HG03045 (cell line): ENCODE measurements at regions not wholly inside any gene's neighbourhood (a gene's known extent, or its start where the extent isn't known, plus 50 kb on each side); places are given as distances from the start of the nearest gene placed in this dataset.

Source experiments
- ATAC-seq: cut with Tn5 transposase; IDR thresholded peaks from one replicate; pipeline ENCODE4 v1.9.1; 2021; ENCODE audit warnings: mild to moderate bottlenecking, moderate library complexity; ENCODE audit not compliant: unreplicated experiment

DNA sequence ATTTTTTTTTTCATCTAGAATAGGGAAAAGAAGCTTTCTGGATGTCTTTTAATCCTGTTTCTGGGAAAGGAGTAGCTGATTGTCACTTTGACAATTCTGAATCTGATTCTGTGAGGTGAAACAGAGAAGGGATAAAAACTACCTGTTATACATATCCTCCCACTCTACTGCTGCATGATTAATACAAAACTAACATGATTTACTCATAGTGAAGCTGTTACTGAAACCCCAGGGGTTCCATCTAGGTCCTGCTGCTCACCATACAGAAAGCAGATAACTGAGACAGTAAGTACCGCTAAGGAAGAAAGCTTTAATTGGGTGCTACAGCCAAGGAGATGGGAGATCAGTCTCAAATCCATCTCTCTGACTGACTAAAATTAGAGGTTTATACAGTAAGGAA is 610.9 kb upstream of the ALCAM start:
- no peak for ATAC-seq

DNA sequence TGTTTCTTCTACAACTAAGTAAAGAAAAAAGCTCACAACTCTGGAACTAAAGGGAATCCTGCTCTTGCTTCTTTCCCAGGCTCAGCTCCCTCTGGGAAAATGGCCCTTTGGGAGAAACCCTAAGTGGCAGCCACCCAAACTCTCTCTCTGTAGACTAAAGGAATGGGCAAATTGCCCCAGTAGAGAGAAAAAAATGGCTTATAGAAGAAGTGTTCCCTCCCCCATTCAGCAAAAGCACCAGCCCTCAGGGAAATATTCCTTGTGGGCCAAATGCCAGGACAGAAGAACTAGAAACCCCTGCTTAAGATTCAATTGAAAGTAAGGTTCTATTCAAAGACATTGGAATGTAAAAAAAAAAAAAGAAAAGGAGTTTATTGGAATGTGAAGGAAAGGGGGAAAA is 603.7 kb upstream of the ALCAM start:
- no peak for ATAC-seq

- ATAC-seq, result no peak
These were observed 602.2 kb upstream of the ALCAM start for GRCh38 chr3:104764496-104764895.

DNA sequence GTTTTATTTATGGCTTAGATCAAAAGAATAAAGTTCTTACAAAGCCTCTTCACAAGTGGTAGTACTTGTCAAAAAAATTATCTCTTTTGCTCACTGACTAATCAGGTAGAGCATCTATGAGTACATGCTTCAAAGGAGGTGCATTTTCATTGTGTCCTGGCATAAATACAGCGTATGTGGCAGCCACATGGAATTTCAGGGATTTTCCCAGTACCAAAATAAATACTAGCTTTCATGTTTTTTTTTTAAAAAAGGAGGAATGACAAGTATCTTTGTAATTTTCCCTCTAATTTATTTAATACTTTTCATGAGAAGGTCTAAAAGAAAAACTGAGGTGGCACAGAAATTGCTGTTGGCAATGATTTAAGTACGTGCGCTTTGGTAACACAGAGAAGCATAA is 597.8 kb upstream of the ALCAM start:
- ATAC-seq, result no peak

DNA sequence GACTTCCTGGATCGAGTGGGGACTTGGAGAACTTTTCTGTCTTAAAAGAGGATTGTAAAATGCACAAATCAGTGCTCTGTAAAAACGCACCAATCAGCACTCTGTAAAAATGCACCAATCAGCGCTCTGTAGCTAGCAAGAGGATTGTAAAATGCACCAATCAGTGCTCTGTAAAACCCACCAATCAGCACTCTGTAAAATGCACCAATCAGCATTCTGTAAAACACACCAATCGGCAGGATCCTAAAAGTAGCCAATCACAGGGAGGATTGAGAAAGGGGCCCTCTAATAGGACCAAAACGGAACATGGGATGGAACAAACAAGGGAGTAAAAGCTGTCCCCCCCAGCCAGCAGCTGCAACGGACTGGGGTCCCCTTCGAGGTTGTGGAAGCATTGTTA is 587.4 kb upstream of the ALCAM start:
- no peak for ATAC-seq

DNA sequence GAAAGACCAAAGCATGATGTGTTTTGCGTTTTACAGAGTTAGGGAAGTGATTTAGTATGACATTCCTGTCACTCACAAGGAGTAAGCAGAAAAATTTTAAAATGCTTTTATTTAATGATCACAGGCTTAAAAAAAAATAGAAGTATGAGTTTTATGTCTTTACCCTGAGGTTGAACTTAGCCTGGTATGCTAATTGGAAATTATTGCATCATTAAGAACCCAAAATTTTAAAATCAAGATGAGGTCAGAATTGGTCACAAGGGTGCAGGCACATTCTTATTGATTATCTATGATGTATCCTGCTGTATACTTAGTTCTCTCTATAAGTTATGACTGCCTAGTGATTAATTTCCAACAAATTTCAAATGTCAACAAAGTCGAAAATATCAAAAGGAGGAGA is 585.6 kb upstream of the ALCAM start:
- ATAC-seq, result no peak

DNA sequence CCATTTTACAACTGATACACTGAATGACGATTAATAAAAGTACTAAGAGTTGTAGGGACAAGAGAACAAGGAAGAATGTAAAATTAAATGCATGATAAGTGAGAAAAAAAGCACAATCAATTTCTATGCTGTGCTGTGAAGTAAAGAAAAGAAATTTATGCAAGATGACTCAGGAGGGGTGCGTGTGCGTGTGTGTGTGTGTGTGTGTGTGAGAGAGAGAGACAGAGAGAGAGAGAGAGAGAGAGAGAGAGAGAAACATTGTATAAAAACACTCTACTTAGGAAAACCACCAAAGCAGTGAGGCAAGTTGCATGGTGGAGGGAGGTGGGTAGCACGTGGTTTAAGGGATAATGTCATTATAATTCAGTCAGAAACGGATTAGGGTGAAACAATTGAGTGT is 580.8 kb upstream of the ALCAM start:
- no peak for ATAC-seq

DNA sequence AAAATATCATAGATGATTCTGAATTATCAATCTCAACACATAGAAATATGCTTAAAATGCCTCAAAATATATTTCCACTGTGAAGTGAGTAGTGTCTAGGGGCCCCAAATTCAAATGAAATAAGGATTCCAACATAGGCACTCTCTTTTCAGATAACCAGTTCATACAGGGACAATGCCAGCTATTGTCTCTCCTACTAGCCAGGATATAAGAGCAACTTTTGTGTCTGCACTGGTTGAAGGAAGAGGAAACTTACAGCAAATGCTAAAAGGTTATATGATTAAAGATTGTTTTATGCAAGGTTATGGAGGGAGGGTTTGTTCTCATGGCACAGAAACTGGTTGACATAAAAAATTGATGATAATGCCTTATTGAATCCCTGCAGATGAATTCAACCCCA is 579.4 kb upstream of the ALCAM start:
- ATAC-seq, result no peak

DNA sequence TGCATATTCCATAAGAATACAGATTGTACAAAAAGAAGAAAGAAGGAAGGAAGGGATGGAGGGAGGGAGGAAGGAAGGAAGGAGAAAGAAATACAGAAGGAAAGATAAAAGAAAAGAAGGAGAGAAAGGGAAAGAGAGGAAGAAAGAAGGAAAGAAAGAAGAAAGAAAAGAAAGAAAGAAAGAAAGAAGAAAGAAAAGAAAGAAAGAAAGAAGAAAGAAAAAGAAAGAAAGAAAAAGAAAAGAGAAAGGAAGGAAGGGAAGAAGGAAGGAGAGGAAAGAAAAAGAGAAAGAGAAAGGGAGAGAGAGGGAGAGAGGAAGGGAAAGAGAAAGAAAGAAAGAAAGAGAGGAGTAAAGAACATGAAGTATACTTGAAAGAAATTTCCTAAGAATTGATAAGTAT is 577.9 kb upstream of the ALCAM start:
- no peak for ATAC-seq

DNA sequence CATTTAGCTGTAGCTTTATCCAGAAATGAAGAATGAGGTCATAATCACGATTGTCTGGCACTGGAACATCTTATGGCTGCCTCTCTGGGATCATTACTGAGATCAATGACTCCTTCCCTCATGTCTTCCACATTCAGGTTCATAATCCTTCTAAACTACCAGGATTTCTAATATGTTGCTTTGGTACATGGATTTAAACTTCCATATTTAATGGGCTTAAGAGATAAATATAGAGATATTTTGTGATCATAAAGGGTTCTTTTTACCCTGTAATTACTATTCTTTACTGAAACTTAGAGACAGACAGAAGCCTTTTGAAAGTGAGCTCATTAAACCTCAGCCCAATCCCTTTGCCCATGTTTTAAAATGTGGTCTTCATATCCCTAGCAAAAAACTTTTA is 575.4 kb upstream of the ALCAM start:
- ATAC-seq, result no peak

- ATAC-seq, result no peak
These were observed 570.2 kb upstream of the ALCAM start for GRCh38 chr3:104796556-104796955.

DNA sequence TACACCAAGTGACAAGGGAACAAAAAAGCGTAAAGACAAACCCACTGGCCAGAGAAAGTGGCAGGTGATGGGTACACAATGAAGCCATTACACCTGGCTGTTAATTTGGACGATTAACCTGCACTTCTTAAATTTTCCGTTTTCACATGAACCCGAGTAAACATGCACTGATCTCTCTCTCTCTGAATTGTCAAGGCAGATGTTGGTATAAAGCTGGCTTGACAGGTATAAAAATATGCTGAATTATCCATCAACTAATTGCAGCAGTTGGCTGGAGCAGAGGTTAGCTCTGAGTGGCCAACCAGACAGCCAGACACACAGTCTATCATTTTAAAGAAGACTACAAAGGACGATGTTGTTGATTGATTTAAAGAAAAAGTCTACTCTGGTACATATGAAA is 561.7 kb upstream of the ALCAM start:
- ATAC-seq, result no peak

- no peak for ATAC-seq
These were observed 561.2 kb upstream of the ALCAM start for GRCh38 chr3:104805508-104805907.

DNA sequence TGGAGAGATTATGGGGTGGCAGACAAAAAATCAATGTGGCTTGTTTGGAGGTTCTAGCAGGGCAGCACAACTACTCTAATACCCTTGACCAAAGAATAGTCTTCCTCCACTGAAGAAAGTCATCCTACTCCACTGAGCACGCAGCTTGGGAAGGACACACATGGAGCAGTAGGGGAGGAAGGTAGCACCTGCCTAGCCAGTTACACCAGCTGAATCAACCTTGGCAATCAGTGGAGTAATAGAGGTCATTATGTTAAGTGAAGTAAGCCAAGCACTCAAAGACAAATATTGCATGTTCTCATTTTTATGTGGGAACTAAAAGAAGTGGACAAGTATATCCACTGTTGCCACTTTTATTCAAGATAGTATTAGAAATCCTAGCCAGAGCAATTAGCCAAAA is 555.8 kb upstream of the ALCAM start:
- ATAC-seq, result no peak

GRCh38 chr3:104816008-104816407 is 550.7 kb upstream of the ALCAM start:
- no peak for ATAC-seq

DNA sequence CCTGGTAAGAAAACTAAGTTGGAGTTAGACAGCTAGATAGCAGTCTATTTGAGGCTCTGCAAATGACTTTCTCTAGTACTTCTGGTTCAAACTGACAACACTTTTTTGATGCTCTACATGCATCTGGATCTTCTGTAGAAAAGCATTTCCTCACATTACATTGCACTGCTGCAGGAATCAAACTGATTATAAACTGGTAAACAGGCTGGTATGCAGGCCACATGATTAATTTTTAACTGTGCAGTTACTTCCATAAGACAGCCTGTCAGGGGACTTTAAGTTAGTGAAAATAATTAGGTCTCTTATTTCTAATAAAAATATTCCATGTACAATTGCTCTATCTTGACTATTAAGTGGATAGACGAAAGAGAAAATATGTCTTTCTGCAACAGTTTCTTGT is 550.0 kb upstream of the ALCAM start:
- no peak for ATAC-seq

GRCh38 chr3:104819333-104819732 is 547.4 kb upstream of the ALCAM start:
- ATAC-seq, result no peak

DNA sequence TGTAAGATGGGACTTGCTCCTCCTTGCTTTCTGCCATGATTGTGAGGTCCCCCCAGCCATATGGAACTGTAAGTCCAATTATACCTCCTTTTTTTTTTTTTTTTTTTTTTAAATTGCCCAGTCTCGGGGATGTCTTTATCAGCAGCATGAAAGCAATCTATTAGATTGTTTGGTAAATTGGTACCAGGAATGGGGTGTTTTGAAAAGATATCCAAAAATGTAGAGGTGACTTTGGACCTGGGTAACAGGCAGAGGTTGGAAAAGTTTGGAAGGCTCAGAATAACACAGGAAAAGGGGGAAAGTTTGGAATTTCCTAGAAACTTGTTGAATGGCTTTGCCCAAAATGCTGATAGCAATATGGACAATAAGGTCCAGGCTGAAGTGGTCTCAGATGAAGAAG is 545.8 kb upstream of the ALCAM start:
- no peak for ATAC-seq

DNA sequence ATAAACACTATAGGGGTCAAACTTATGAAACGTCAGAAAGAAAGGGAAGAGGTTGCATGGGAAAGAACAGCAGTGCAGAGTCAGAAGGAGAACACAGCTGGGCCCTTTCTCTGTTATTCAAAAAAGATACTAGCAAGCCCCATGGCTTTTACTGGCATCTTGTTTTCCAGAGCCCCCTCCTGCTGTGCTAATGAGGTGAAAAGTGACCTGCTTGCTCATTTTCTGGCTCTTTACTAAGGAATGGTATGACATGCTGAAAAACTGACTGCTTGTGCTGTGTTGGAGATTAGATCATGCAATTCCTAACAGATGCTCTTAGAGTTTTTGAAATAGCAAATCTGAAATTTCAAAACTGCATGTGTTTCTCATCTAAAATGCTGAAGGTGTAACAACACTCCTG is 541.6 kb upstream of the ALCAM start:
- ATAC-seq, result no peak

DNA sequence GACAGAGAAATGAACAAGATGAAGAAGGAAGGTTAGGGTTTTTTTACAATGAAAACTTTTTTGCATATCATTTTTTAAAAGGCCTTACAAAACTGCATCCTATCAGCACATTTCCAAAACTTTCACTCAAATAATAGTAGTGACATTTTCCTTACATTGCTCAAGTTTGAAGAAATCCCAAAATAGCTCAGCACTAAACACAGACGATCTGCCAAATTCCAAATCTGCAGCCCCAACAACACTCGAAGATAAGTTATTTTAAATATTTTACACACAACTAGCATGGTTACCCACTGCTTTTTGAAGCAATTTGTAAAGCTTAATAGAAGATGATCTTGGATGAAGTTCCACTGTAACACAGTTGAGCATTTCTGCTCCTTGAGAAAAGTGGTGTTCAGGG is 535.6 kb upstream of the ALCAM start:
- ATAC-seq, result no peak

- no peak for ATAC-seq
These were observed 534.2 kb upstream of the ALCAM start for GRCh38 chr3:104832530-104832929.

GRCh38 chr3:104835376-104835775 is 531.3 kb upstream of the ALCAM start:
- ATAC-seq, result no peak

DNA sequence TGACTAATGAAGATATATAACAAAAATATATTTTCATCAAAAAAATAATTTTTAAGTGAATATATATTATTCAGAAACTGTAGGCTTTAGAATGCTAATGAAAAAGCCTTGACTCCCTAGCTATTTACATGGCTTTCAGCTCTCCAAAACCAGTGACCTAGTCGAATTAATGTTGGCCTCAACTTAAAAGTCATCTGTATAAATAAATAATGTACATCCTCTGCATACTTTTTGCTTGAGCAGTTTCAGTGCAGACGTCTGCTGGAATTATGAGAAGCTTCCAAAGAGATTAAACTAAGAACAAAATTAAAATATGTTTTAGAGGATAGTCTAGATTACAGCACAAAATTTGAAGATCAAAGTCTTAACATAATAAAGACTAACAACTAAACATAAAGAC is 520.4 kb upstream of the ALCAM start:
- no peak for ATAC-seq

- no peak for ATAC-seq
These were observed 517.6 kb upstream of the ALCAM start for GRCh38 chr3:104849070-104849469.
